Fibroblast of skin of left quadriceps (primary cell): ENCODE measurements at regions not wholly inside any gene's neighbourhood (a gene's known extent, or its start where the extent isn't known, plus 50 kb on each side); places are given as distances from the start of the nearest gene placed in this dataset.
A peak's percentile ranks its signal among the peaks of the same experiment; 100 is the strongest.

Experiments
- DNase-seq, 2 experiments: peaks; one replicate each; pipeline ENCODE4 v3.0.0-alpha.2; 2013; ENCODE audit warnings: low read depth in 2 of 2

DNA sequence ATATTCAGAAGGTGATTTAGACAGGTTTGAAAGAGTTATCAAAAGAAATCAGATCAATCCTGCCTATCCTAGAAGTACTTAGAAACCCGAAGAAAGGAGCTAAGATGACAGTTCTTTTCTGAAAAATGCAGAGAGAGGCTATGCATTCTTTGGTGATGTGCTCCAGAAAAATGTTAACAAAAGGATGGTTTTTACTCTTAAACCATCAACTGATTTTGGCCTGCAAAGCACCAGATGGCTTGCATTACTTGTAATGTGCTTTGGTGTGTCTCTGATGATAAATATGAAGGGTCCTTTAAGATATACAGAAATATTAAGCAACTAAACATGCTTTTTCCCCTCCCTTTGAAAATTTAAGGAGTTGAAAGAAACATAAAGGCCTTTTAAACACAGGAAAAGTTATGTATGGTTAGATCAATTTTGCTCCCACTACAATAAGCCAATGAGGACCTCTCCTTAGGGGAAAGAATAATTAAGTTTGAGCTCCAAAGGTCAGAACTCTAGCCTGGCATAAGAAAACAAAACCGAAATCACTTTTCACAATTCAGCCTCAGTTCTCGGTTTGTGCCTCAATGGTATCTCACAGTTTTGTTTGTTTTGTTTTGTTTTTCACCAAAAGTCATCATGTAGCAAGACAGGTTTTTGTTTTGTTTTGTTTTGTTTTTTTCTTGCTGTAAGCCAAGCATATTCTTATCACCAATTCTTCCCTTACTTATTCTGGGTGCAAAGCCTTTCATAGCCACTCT is 302.4 kb upstream of the NT5C1B start:
- DNase-seq, result peak; percentile 70 to 73

DNA sequence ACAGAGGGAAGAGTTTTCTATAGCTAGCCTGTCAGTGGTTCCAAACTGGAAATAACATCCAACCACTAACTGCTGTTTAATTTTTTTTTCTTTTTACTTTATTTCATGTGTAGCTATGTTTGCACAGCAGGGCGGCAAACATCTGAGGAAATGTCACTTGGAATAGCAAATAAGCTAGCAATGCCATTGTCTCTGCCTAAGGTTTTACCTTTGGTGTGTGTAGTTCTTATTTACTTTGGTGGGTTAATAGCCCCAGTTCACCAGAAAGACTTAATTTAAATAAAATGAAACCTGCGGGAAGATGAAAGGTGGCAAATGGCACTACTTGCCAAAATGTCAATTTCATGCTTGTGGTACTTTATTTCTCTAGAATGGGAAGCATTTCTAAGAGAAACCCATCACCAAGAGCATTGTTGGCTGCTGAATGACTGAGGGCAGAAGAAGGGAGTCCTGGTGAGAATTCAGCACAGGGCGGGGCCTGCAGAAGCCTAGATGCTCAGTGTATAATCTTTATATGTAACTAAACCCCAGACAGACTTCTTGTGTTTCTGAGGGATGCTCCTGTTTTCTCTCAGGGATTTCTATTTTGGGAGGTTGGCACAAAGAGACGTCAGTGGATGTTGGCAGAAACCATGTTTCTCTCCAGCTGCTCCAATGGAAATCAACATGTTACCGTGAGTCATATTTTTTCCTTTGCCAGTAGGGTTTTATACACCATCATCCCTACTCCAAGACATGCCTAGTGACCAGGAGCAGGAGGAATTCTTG is 300.4 kb upstream of the NT5C1B start:
- no peak for DNase-seq

DNA sequence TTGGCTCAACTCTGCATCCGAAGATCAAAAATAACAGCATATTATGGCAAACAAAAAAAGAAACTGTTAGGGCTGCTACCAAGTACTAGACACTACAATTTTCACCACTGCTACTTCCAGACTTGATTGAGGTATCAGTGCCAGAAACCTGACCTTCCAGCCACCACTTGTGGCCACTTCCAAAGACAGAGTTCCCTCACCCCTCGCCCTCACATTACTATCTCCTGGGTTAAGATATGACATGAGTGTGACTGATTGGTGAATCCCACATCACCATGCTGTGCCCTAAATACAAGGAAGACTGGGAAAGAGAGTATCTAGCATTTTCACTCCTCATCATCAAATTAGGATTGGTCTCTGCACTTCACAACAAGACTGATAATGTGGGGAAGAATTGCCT is 296.1 kb upstream of the NT5C1B start:
- no peak for DNase-seq

DNA sequence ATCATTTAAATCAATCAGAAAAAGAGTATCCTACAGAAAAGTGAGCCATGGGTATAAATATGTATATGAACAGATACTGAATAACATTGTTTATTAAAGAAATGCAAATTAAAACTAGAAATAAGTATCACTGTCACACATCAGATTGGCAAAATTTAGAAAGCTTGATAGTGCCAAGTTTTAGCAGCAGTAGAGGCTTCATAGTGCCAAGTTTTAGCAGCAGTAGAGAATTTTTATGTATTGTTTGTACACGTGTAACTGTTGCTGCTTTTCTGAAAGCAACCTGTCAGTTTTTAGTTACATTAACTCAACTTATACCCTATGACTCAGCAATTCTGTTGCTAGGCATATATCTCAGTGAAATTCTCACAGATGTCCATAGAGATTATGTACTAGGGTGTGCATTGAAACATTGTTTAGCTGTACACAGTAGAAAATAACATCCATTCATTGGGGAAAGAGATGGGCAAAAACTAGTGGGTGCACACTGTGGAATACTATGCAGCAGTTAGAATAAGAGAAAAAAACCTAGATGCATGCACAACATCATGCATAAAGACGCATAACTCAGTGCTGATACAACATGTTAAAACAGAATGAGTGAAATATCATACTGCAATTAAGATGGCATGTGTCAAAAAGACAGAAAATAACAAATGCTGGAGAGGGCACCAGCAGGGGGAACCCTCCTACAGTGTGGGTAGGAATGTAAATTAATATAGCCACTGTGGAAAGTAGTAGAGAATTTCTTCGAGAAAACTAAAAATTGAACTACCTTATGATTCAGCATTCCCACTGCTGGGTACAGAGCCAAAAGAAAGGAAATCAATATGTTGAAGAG is 294.5 kb upstream of the NT5C1B start:
- peak in 1 of 2 experiments; percentile 16 for DNase-seq

DNA sequence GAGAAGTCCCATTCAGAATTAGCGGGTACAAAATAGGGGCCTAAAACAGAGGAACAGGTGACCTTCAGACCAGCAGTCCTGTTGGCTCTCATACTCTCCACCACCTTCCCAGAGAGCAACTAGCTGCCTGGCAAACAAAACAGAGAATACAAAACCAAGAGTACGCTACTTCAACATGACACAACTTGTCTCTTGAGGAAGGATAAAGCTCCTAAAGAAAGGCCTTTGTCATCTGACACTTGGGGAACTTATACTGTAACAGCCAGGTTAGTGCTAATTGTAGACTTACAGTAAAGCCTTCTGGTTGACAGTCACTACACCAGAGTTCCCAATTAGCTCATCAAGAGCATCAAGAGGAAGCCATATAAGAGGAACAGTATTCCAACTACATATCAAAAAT is 282.1 kb upstream of the NT5C1B start:
- DNase-seq, result no peak

DNA sequence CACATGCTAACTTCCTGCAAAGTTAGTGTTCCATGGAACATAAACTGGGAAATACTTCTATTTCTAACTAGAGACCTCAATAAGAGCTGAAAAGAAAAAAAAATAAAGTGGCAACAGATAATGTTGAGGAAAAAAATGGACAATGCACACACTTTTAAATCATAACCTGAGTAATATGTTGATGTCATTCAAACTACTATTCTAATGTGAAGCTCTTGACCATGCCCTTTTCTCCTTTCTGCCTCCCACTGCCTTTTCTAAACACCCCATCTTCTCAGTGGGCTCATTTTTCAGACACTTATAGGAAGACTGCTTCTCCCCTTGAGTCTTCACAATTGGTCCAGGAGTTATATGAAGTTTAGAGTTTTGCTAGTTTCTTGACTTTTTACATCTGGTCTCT is 280.9 kb upstream of the NT5C1B start:
- DNase-seq, result no peak

DNA sequence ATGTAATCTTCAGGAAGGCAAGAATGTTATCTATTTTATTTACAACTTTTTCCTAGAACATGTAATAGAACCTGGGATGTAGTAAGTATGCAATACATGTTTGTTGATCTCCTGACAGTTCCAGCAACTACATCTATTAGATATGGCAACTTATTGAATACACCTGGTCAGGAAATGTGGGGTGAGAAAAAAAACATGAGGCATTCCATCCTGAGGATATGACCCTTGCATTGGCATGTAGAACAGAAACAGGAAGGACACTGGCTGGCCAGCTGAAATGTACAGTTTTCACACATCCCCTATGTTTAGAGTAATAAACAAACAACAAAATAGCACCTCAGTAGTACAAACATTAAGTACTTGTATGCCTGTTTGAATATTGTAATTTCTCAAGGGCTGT is 272.6 kb upstream of the NT5C1B start:
- DNase-seq, result no peak

DNA sequence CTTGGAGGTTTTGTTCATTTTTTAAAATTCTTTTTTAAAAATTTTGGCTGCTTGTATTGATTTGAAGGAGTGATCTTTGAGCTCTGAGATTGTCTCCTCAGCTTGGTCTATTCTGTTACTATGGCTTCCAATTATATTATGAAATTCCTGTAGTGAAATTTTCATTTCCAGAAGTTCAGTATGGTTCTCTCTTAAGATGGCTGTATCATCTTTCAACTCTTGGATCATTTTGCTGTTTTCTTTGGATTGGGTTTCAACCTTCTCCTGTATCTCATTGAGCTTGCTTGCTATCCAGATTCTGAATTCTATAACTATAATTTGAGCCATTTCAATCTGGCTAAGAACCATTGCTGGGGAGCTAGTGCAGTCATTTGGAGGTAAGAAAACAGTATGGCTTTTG is 270.8 kb upstream of the NT5C1B start:
- DNase-seq, result no peak

DNA sequence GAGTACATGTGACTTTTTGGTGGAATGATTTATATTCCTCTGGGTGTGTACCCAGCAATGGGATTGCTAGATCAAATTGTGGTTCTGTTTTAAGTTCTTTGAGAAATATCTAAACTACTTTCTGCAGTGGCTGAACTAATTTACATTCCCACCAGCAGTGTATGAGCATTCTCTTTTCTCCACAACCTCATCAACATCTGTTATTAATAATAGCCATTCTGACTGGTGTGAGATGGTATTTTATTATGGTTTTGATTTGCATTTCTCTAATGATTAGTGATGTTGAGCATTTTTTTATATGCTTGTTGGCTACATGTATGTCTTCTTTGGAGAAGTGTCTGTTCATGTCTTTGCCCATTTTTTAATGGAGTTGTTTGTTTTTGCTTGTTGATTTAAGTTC is 267.4 kb upstream of the NT5C1B start:
- DNase-seq, result peak; percentile 78 to 80

DNA sequence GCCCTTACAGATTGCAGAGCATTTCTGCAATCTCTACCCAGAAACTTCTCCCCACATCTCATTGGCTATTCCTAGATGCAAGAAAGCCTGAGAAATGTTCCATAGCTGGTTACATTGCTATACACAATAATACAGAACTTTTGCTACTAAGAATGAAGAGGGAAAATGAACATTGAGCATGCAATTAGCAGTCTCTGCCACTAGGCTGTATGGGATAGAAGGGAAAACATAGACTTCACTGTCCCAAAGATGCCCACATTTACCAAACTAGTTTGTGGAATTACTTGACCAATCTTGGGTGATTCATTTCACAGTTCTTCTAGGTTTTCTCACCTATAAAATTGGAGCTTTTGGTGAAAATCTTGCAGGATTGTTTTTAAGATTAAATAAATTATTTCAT is 265.7 kb upstream of the NT5C1B start:
- DNase-seq, result no peak

DNA sequence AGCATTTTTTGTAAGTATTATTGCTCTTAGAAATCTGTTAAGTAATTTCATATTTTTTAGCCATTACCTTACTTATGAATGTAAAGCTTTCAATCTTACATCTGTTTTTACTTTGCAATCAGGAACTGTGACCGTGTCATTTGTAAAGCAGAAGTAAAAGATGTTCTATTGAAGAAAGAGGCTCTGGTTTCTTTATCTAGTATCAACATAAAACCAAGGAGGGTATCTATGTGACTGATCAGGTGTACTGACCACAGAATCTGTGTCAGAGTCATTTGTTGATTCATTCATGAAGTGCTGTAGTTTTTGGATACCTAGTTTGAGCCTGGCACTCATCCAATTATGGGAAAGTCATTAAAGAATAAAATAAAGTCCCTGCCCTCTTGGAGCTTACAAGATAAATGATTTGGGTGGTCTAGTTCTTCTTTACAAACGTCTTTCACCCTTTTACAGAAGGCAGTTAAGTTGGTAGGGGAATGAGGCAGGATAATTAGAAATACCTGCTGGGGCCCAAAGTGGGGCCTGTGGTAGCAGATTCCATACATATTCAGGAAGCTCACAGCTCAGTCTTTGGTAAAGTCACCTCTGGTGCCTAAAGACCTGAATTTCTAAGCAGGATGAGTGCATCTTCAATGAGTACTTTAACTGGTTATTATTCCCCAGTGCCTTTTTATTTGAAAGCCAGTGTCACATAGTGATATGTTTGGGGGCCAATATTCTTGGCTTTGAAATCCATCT is 260.6 kb upstream of the NT5C1B start:
- DNase-seq, result no peak

DNA sequence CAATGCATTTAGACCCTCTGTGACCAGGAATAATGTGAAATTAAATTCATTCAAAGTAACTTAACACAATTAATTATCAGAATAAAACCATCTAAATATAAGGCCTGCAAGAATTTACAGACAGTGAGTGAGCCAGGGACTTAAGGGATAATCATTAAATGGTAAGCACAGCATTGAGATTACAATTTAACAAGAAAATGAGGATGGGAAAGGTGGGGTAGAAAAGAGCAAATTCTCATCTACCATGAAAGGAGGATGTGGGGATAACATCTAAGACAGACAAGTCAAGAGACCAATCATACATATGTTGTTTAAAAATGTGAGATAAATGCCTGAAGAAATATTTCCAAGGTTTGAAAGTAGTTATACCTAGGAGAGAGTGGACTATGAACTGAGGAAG is 259.3 kb upstream of the NT5C1B start:
- no peak for DNase-seq

DNA sequence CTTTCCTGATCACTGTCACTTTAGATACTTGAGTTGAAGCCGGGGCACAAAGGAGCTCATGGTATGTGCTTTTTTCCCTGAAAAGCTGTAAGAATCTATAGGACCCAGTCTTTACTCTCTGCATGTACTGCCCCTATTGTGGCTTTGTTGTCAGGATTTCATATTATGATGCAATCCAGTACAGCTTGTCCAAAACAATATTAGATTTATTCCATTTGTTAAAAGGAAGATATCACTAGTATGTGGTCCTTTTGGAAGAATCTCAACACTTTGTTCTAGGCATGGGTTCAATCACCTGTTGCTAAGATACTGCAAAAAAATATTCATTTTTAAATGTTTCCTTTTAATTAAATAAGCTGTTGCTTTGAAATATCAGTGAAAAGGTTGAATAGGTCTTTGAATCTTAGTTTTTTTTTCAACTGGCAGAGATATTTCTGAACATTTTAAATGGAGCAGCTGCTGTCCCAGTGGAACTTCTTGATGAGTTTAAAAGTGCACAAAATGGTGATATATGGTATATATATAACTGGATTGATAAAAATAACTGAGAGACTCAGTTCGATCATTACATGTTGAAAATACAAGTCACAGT is 256.6 kb upstream of the NT5C1B start:
- no peak for DNase-seq

DNA sequence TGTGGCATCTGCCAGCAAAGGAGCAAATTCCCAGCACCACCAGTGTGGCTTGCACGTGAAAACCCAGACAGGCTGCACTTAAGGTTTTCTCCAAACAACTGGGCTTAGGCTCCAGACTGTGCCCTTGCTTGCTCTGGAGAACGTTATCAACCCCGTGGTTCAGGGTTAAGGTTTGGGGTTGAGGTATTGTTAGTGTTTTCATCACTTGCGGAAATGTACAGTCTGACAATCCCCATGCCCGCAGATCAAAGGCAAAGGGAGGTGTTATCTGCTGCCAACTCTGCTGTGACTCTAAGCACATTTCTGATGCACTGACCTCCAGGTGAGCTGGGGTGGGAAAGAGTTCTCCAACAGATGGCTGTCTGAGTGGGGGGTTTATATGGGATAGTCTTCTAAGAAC is 253.5 kb upstream of the NT5C1B start:
- DNase-seq, result no peak

DNA sequence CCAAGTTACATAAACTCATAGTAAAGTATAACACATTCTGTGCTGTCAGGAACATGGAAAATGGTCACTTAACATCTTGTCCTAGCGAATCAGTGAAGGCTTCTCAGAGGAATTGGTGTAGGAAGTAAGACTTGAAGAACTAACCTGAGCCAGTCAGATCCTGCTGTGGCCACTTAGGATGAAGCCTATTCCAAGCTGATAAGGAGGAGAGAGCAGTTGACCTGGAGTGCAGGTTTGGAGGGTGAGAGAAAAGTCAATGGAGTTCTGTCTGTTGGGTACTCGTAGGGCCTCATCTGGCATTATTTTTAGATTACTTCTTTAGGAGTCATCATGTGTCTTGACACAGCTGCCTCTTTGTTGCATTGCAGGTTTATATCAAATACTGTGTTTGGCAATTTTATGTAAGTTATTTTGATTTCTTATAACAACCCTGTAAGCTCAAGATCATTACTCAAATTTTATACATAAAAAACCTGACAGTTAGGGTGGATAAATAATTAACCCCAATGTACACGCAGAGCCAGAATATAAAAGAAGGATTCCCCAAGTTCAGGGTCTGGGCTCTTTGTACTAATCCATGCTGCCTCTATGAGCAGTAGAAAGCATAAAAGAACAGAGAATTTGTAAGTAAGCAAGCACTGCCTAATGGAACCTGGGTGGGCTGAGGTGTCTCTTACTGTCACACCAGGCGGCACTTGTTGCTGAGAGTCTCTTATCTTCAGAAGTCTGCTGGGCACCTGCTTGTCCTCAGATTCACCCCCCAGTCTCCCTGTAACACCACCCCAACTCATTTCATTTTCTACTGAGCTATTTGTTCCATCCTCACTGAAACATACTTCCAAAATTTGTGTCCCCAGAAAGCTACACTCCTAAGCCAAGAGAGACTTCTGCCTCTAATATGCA is 252.1 kb upstream of the NT5C1B start:
- DNase-seq, result no peak

DNA sequence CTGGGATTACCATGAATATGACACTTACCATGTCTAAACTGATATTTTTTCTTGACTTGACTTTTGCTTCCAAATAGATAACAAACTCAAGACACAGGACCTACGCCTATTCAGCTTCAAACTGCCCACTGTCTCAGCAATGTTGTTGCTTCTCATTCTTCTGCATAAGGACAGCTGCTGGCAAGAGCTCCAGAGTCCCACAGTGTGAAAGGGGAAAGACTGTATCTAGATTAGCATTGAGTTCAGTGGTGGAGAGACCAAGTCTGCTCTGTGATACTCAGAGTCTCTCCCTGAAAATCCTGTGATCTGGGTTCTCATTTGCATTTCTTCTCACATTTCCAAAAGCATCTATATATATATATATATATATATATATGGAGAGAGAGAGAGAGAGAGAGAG is 247.9 kb upstream of the NT5C1B start:
- no peak for DNase-seq

DNA sequence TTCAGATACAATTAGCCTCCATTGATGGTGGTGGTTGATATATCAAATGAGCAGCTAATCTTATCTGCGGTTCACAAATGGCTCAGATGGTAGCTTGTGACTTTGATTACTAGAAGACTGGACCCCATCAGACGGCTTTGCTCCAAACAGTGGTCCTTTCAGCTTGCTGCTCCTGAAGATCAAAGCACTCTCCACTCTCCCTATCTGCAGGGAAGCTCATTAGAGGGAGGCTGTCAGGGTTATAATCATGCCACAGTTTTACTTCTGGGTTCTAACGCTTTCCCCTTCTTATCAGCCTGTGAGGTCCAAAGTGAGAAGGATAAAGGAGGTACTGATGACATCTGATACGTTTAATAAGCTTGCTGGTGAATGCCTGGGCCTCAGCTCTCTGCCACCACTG is 247.1 kb upstream of the NT5C1B start:
- no peak for DNase-seq

DNA sequence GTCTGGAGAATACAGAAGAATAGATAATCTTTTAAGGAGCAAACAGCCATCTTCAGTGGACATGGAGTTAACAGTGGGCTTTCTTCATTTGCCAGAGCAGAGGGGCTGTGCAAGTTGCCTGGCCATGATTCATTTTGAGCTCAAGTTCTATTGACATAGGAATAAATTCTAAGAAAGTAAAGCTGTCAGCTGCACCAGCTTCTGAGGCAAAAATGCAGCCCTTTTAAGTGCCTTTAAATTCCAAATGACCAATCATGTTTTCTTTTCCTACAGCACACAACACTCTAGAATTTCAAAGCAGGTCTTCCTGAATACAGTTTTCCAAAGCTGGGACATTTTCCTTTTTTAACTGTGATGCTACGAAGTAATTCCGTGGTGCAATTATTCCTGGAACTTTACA is 246.4 kb upstream of the NT5C1B start:
- no peak for DNase-seq

DNA sequence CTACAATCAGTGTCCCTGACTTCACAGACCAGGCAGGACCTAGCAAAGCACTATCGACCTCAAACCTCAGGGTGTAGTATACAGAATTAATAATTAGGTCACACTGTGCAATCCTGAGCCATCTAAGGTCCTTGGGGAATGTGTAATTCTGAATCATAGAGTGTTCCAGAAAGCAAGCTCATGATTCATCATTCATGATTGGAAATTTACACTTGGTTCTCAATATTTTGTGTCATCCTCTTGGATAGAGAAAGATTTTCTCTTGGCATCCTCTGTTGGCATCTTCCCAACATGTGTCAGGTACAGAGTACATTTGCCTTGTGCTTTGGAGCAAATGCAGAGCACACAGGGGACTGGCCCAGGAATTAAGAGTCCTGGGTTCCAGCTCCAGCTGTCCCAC is 245.0 kb upstream of the NT5C1B start:
- peak; percentile 50 to 60 for DNase-seq

DNA sequence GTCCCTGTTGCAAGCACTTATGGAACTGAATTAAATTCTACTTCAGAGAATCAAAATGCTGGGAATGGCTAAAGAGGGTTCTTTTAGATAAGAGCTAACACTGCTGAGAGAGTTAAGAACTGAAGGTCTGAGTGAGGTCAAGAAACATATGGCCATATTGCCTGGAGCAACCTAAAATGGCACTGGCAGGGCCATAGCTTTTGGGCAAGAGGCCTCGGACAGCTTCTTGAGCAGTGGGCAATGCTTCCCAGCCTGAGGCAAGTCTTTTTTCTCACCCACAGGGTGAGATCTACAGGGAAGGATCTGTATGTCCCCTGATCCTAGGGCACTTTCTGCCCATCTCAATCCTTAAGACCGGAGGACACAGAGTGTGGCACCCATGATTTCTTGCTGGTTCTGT is 244.6 kb upstream of the NT5C1B start:
- no peak for DNase-seq
